GM18519 (cell line): ENCODE measurements at regions not wholly inside any gene's neighbourhood (a gene's known extent, or its start where the extent isn't known, plus 50 kb on each side); places are given as distances from the start of the nearest gene placed in this dataset.

Experiments used
- ATAC-seq: cut with Tn5 transposase; IDR thresholded peaks from one replicate; pipeline ENCODE4 v1.9.1; 2021; ENCODE audit warnings: mild to moderate bottlenecking, moderate library complexity; ENCODE audit not compliant: unreplicated experiment, low FRiP score

- no peak for ATAC-seq
Observed at GRCh38 chr1:229094476-229095311, 176.2 kb upstream of the RAB4A start.

GRCh38 chr1:229095325-229095724 lies 175.6 kb upstream of the RAB4A start:
- ATAC-seq: no peak

- ATAC-seq: no peak
Observed at GRCh38 chr1:229097356-229097755, 173.6 kb upstream of the RAB4A start.

GRCh38 chr1:229098361-229098760 lies 172.6 kb upstream of the RAB4A start:
- no peak for ATAC-seq

- ATAC-seq: no peak
Observed at GRCh38 chr1:229098903-229099578, 171.9 kb upstream of the RAB4A start.

- no peak for ATAC-seq
Observed at GRCh38 chr1:229101011-229101871, 169.7 kb upstream of the RAB4A start.

GRCh38 chr1:229102741-229103391 lies 168.0 kb upstream of the RAB4A start:
- no peak for ATAC-seq

- no peak for ATAC-seq
Observed at GRCh38 chr1:229104654-229105053, 166.3 kb upstream of the RAB4A start.

GRCh38 chr1:229105109-229105508 lies 165.8 kb upstream of the RAB4A start:
- ATAC-seq: no peak

- no peak for ATAC-seq
Observed at GRCh38 chr1:229105822-229106525, 164.9 kb upstream of the RAB4A start.

- no peak for ATAC-seq
Observed at GRCh38 chr1:229106526-229107125, 164.3 kb upstream of the RAB4A start.

GRCh38 chr1:229107304-229107815 lies 163.6 kb upstream of the RAB4A start:
- no peak for ATAC-seq

- no peak for ATAC-seq
Observed at GRCh38 chr1:229107972-229108371, 162.9 kb upstream of the RAB4A start.

GRCh38 chr1:229108598-229109201 lies 162.2 kb upstream of the RAB4A start:
- no peak for ATAC-seq

- ATAC-seq: no peak
Observed at GRCh38 chr1:229109320-229109761, 161.6 kb upstream of the RAB4A start.

GRCh38 chr1:229110986-229111385 lies 159.9 kb upstream of the RAB4A start:
- no peak for ATAC-seq

- ATAC-seq: no peak
Observed at GRCh38 chr1:229111703-229112319, 159.1 kb upstream of the RAB4A start.

- no peak for ATAC-seq
Observed at GRCh38 chr1:229112832-229113548, 157.9 kb upstream of the RAB4A start.
